IPS-15b (cell line): ENCODE measurements at regions not wholly inside any gene's neighbourhood (a gene's known extent, or its start where the extent isn't known, plus 50 kb on each side); places are given as distances from the start of the nearest gene placed in this dataset.

Experiments used
- H3K27me3 ChIP-seq: one replicate; pipeline ENCODE4 v1.6.1; 2013; ENCODE audit warnings: low read length; ENCODE audit not compliant: control insufficient read depth, insufficient read depth
- H3K36me3 ChIP-seq: one replicate; pipeline ENCODE4 v1.6.1; 2013; ENCODE audit warnings: low read length; ENCODE audit not compliant: control insufficient read depth, insufficient read depth
- H3K4me1 ChIP-seq: one replicate; pipeline ENCODE4 v1.6.1; 2013; ENCODE audit warnings: mild to moderate bottlenecking, low read length; ENCODE audit not compliant: control insufficient read depth, insufficient read depth
- H3K4me3 ChIP-seq: one replicate; pipeline ENCODE4 v1.5.1; 2013; ENCODE audit warnings: low read depth, low read length
- H3K9ac ChIP-seq: one replicate; pipeline ENCODE4 v1.6.1; 2013; ENCODE audit warnings: low read depth, mild to moderate bottlenecking, low read length
- H3K9me3 ChIP-seq: one replicate; pipeline ENCODE4 v1.6.1; 2013; ENCODE audit warnings: mild to moderate bottlenecking, low read length; ENCODE audit not compliant: control insufficient read depth, insufficient read depth

- Histone ChIP-seq H3K27me3 (no peaks in the 10 kb centered on the region), H3K4me3 (no peak overlapping the region), H3K4me1 (peaks cover 18% of the 10 kb centered on the region), H3K36me3 (no peaks in the 10 kb centered on the region), H3K9me3 (no peaks in the 10 kb centered on the region), H3K9ac (no peak overlapping the region)
Measured at GRCh38 chr5:173750538-173751265, 134.3 kb upstream of the BOD1 start.

GRCh38 chr5:173751266-173751600 is 134.8 kb upstream of the BOD1 start:
- no peak overlapping the region for H3K9ac ChIP-seq
- peaks cover 12% of the 10 kb centered on the region for H3K4me1 ChIP-seq
- H3K9me3 ChIP-seq = no peaks in the 10 kb centered on the region
- H3K4me3 ChIP-seq = no peak overlapping the region
- no peaks in the 10 kb centered on the region for H3K27me3 ChIP-seq
- no peaks in the 10 kb centered on the region for H3K36me3 ChIP-seq

GRCh38 chr5:173752653-173753052 is 135.5 kb upstream of the CPEB4 start:
- Histone ChIP-seq H3K9me3 (no peaks in the 10 kb centered on the region), H3K4me1 (peaks cover 9% of the 10 kb centered on the region), H3K4me3 (no peak overlapping the region), H3K9ac (no peak overlapping the region), H3K36me3 (no peaks in the 10 kb centered on the region), H3K27me3 (no peaks in the 10 kb centered on the region)

- H3K27me3 ChIP-seq = no peaks in the 10 kb centered on the region
- no peak overlapping the region for H3K4me3 ChIP-seq
- H3K9ac ChIP-seq = no peak overlapping the region
- H3K4me1 ChIP-seq = peaks cover 5% of the 10 kb centered on the region
- H3K9me3 ChIP-seq = no peaks in the 10 kb centered on the region
- no peaks in the 10 kb centered on the region for H3K36me3 ChIP-seq
Measured at GRCh38 chr5:173753307-173754168, 134.6 kb upstream of the CPEB4 start.

GRCh38 chr5:173755319-173755718 is 132.8 kb upstream of the CPEB4 start:
- no peaks in the 10 kb centered on the region for H3K27me3 ChIP-seq
- H3K9me3 ChIP-seq = no peaks in the 10 kb centered on the region
- no peak overlapping the region for H3K9ac ChIP-seq
- H3K36me3 ChIP-seq = no peaks in the 10 kb centered on the region
- H3K4me1 ChIP-seq = peaks cover 4% of the 10 kb centered on the region
- no peak overlapping the region for H3K4me3 ChIP-seq

- no peaks in the 10 kb centered on the region for H3K27me3 ChIP-seq
- no peaks in the 10 kb centered on the region for H3K9me3 ChIP-seq
Measured at GRCh38 chr5:173757403-173758209, 130.5 kb upstream of the CPEB4 start.

GRCh38 chr5:173758676-173759075 is 129.5 kb upstream of the CPEB4 start:
- Histone ChIP-seq H3K27me3 (no peaks in the 10 kb centered on the region), H3K36me3 (no peaks in the 10 kb centered on the region), H3K4me3 (no peak overlapping the region), H3K9ac (no peak overlapping the region), H3K4me1 (no peaks in the 10 kb centered on the region), H3K9me3 (no peaks in the 10 kb centered on the region)

More at GRCh38 chr5:173757403-173758209, 130.5 kb upstream of the CPEB4 start:
- peaks cover 4% of the 10 kb centered on the region for H3K4me1 ChIP-seq
- no peaks in the 10 kb centered on the region for H3K36me3 ChIP-seq
- no peak overlapping the region for H3K9ac ChIP-seq
- no peak overlapping the region for H3K4me3 ChIP-seq

- Histone ChIP-seq H3K27me3 (no peaks in the 10 kb centered on the region), H3K9ac (no peak overlapping the region), H3K9me3 (no peaks in the 10 kb centered on the region), H3K36me3 (no peaks in the 10 kb centered on the region), H3K4me3 (no peak overlapping the region), H3K4me1 (peaks cover 2% of the 10 kb centered on the region)
Measured at GRCh38 chr5:173759691-173760090, 128.5 kb upstream of the CPEB4 start.

- H3K27me3 ChIP-seq = no peaks in the 10 kb centered on the region
- H3K4me1 ChIP-seq = peaks cover 3% of the 10 kb centered on the region
- H3K36me3 ChIP-seq = no peaks in the 10 kb centered on the region
- H3K9me3 ChIP-seq = no peaks in the 10 kb centered on the region
- no peak overlapping the region for H3K9ac ChIP-seq
- H3K4me3 ChIP-seq = no peak overlapping the region
Measured at GRCh38 chr5:173760461-173761177, 127.5 kb upstream of the CPEB4 start.

- H3K36me3 ChIP-seq = no peaks in the 10 kb centered on the region
- H3K9ac ChIP-seq = no peak overlapping the region
- H3K4me3 ChIP-seq = no peak overlapping the region
- H3K9me3 ChIP-seq = no peaks in the 10 kb centered on the region
- peaks cover 3% of the 10 kb centered on the region for H3K4me1 ChIP-seq
- H3K27me3 ChIP-seq = no peaks in the 10 kb centered on the region
Measured at GRCh38 chr5:173761178-173761513, 127.0 kb upstream of the CPEB4 start.

- Histone ChIP-seq H3K4me3 (no peak overlapping the region), H3K4me1 (peaks cover 3% of the 10 kb centered on the region), H3K36me3 (no peaks in the 10 kb centered on the region), H3K9ac (no peak overlapping the region), H3K9me3 (no peaks in the 10 kb centered on the region), H3K27me3 (no peaks in the 10 kb centered on the region)
Measured at GRCh38 chr5:173762045-173762444, 126.1 kb upstream of the CPEB4 start.
